Endothelial cell of umbilical vein (primary cell): ENCODE measurements at regions not wholly inside any gene's neighbourhood (a gene's known extent, or its start where the extent isn't known, plus 50 kb on each side); places are given as distances from the start of the nearest gene placed in this dataset.

ENCODE experiments used
- BruUV-seq: library from RNA; stranded (reverse); fragments of 400-500 nt; replicated peaks from 2 replicates; lab custom pipeline; 2021; lab: Mats Ljungman, UMichigan
- CTCF ChIA-PET: fragments of 300-600, 350-600 bp; sonication (Branson Sonifier 250); formaldehyde crosslinking; loops from one replicate; lab custom pipeline; 2021; ENCODE audit warnings: antibody characterized with exemption, inconsistent platforms; lab: Charles Lee
- POLR2A ChIA-PET: fragments of 300-600, 350-600 bp; sonication (Branson Sonifier 250); formaldehyde crosslinking; loops from one replicate; lab custom pipeline; 2021; ENCODE audit warnings: antibody characterized with exemption, inconsistent platforms; lab: Charles Lee
- DNase-seq: peaks from one replicate; pipeline ENCODE4 v3.0.0-alpha.2; 2011; ENCODE audit warnings: low read depth, low spot score
- FAIRE-seq: peaks from 2 replicates; lab custom pipeline; 2011; peaks lifted over from hg19 to GRCh38; lab: Jason Lieb, UNC
- H2AFZ ChIP-seq: 2 replicates; pipeline ENCODE4 v1.6.0; 2012; ENCODE audit warnings: low read depth, low read length, control low read depth, inconsistent platforms
- H3K27ac ChIP-seq: 2 replicates; pipeline ENCODE4 v1.5.1; 2011; ENCODE audit warnings: low read depth, mild to moderate bottlenecking, control low read depth, low read length, moderate library complexity; ENCODE audit not compliant: insufficient read depth
- H3K27me3 ChIP-seq, 2 experiments: 2 replicates each; pipeline versions ENCODE4 v1.6.0 to v1.6.1; 2011; ENCODE audit warnings: low read length in 2 of 2, mixed read lengths in 1 of 2; ENCODE audit not compliant: control insufficient read depth in 2 of 2, insufficient read depth in 2 of 2
- H3K36me3 ChIP-seq, 2 experiments: 2 replicates in 1 of 2; 3 replicates in 1 of 2; pipeline ENCODE4 v1.5.1; 2011; ENCODE audit warnings: low read length in 2 of 2, mild to moderate bottlenecking in 1 of 2, moderate library complexity in 1 of 2; ENCODE audit not compliant: control insufficient read depth in 2 of 2, insufficient read depth in 2 of 2; ENCODE audit errors: extremely low read depth in 1 of 2
- H3K4me1 ChIP-seq: 3 replicates; pipeline ENCODE4 v1.5.1; 2011; ENCODE audit warnings: mild to moderate bottlenecking, low read length; ENCODE audit not compliant: control insufficient read depth, insufficient read depth; ENCODE audit errors: extremely low read depth
- H3K4me2 ChIP-seq: 2 replicates; pipeline ENCODE4 v1.6.1; 2011; ENCODE audit warnings: low read length, control low read depth, mixed read lengths; ENCODE audit not compliant: insufficient read depth
- H3K4me3 ChIP-seq, 3 experiments: fragments of 200-600 bp in 1 of 3; sonication (generic), shearing (Covaris generic) in 1 of 3; replicated peaks in 1 of 3; 2 replicates each; pipeline ENCODE4 v1.5.1; 2011 to 2016; ENCODE audit warnings: control low read depth in 3 of 3, low read length in 3 of 3, mild to moderate bottlenecking in 2 of 3, inconsistent platforms in 1 of 3, low read depth in 1 of 3, moderate library complexity in 1 of 3; ENCODE audit not compliant: insufficient read depth in 1 of 3
- H3K79me2 ChIP-seq: 2 replicates; pipeline ENCODE4 v1.6.0; 2012; ENCODE audit warnings: low read length, inconsistent platforms; ENCODE audit not compliant: control insufficient read depth, insufficient read depth
- H3K9ac ChIP-seq: replicated peaks from 2 replicates; pipeline ENCODE3; 2011; ENCODE audit warnings: low read length, control low read depth; ENCODE audit not compliant: insufficient read depth; ENCODE audit errors: extremely low read depth
- H3K9me1 ChIP-seq: replicated peaks from 3 replicates; pipeline ENCODE4 v1.6.0; 2011; ENCODE audit warnings: mild to moderate bottlenecking, low read length; ENCODE audit not compliant: control insufficient read depth, insufficient read depth; ENCODE audit errors: extremely low read depth
- H3K9me3 ChIP-seq: replicated peaks from 2 replicates; pipeline ENCODE4 v1.5.1; 2012; ENCODE audit warnings: low read length, inconsistent platforms; ENCODE audit not compliant: control insufficient read depth, insufficient read depth
- H4K20me1 ChIP-seq: replicated peaks from 2 replicates; pipeline ENCODE3; 2011; ENCODE audit warnings: mild to moderate bottlenecking, low read length; ENCODE audit not compliant: control insufficient read depth, insufficient read depth; ENCODE audit errors: extremely low read depth
- EZH2 ChIP-seq: IDR thresholded peaks from 2 replicates; pipeline ENCODE4 v1.6.1; 2012; ENCODE audit warnings: borderline replicate concordance, low read depth, mild to moderate bottlenecking, moderate library complexity, low read length, inconsistent platforms; ENCODE audit not compliant: severe bottlenecking
- FOS ChIP-seq: IDR thresholded peaks from 2 replicates; pipeline ENCODE4 v1.6.1; 2011; ENCODE audit warnings: mild to moderate bottlenecking, low read length, moderate library complexity, borderline replicate concordance; ENCODE audit not compliant: insufficient read depth
- GATA2 ChIP-seq: IDR thresholded peaks from 2 replicates; pipeline ENCODE4 v1.7.0; 2011; ENCODE audit warnings: low read depth, mild to moderate bottlenecking, moderate library complexity, mixed read lengths, low read length; ENCODE audit not compliant: insufficient read length, insufficient read depth
- JUN ChIP-seq: IDR thresholded peaks from 2 replicates; pipeline ENCODE4 v1.6.1; 2011; ENCODE audit warnings: borderline replicate concordance, low read depth; ENCODE audit not compliant: insufficient read length, insufficient read depth
- MYC ChIP-seq: IDR thresholded peaks from one replicate; pipeline ENCODE4 v1.6.1; 2011; ENCODE audit warnings: mild to moderate bottlenecking, low read depth, low read length
- POLR2A ChIP-seq: IDR thresholded peaks from 2 replicates; pipeline ENCODE4 v1.6.1; 2012; ENCODE audit warnings: low read depth, mild to moderate bottlenecking, control low read depth, low read length
- POLR2AphosphoS5 ChIP-seq: IDR thresholded peaks from 2 replicates; pipeline ENCODE4 v1.6.1; 2012; ENCODE audit warnings: low read depth, mild to moderate bottlenecking, control low read depth, low read length, moderate library complexity; ENCODE audit not compliant: insufficient read depth
- dilution Hi-C: fragments of 300-500 bp; cut with MboI; formaldehyde crosslinking; loops from one replicate; pipeline ENCODE4 v1.15.0; 2019; ENCODE audit warnings: low sequenced_read_pairs; ENCODE audit not compliant: extremely low pct_ligation_motif_present
- intact Hi-C: fragments of 100-400 bp; cut with micrococcal nuclease; formaldehyde crosslinking; loops from one replicate; pipeline ENCODE4 v1.10.0; 2022
- TF ChIP-seq, protein P1 (sequence below): IDR thresholded peaks from 2 replicates; pipeline ENCODE4 v1.6.1; 2011; ENCODE audit not compliant: insufficient read depth, insufficient read length
- TF ChIP-seq, protein P2 (sequence below), 2 donors: IDR thresholded peaks; 1 replicate in 1 of 2; 2 replicates in 1 of 2; pipeline ENCODE4 v1.5.1; 2011; ENCODE audit warnings: low read length in 2 of 2, mild to moderate bottlenecking in 2 of 2, moderate library complexity in 2 of 2, control low read depth in 1 of 2, inconsistent platforms in 1 of 2, low read depth in 1 of 2; ENCODE audit not compliant: insufficient read depth in 1 of 2; ENCODE audit errors: extremely low read depth in 1 of 2

DNA sequence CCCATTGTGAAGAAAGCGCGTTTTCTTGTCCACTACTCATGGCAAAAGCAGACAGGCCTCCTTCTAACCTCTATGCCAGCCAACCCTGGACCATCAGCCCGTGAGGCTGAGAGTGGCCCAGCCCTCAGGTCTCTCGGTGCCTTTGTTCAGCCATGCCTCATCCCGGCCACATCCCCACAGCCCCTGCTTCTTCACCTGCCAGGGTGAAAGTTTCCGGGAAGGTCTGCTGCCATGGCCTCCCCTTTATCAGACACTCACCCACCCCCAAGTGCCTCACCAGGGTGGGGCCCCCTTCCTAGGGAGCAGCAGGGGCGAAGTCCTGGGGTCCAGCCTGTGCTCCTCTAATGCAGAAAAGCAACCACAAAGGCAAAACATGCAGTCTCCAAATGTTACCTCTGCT, 478.4 kb upstream of the SALL3 start:
- ChIA-PET CTCF (no interaction called here), POLR2A (no interaction called here)
- Histone ChIP-seq H3K4me3 (no peak overlapping the region), H3K9ac (no peak overlapping the region), H2AFZ (no peak overlapping the region), H3K27me3 (no peaks in the 10 kb centered on the region), H3K4me1 (no peaks in the 10 kb centered on the region), H3K79me2 (no peaks in the 10 kb centered on the region), H3K4me2 (no peak overlapping the region), H4K20me1 (no peaks in the 10 kb centered on the region), H3K9me1 (no peaks in the 10 kb centered on the region), H3K9me3 (peaks cover 12% of the 10 kb centered on the region), H3K27ac (no peak overlapping the region), H3K36me3 (no peaks in the 10 kb centered on the region)
- dilution Hi-C loops (no loop called here), intact Hi-C loops (no loop called here)
- no peak for DNase-seq
- no peak for TF ChIP-seq FOS
- TF ChIP-seq JUN, result no peak
- no peak for TF ChIP-seq POLR2A
- TF ChIP-seq, protein P1, sequence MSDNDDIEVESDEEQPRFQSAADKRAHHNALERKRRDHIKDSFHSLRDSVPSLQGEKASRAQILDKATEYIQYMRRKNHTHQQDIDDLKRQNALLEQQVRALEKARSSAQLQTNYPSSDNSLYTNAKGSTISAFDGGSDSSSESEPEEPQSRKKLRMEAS, result no peak
- TF ChIP-seq MYC, result no peak
- TF ChIP-seq, protein P2, sequence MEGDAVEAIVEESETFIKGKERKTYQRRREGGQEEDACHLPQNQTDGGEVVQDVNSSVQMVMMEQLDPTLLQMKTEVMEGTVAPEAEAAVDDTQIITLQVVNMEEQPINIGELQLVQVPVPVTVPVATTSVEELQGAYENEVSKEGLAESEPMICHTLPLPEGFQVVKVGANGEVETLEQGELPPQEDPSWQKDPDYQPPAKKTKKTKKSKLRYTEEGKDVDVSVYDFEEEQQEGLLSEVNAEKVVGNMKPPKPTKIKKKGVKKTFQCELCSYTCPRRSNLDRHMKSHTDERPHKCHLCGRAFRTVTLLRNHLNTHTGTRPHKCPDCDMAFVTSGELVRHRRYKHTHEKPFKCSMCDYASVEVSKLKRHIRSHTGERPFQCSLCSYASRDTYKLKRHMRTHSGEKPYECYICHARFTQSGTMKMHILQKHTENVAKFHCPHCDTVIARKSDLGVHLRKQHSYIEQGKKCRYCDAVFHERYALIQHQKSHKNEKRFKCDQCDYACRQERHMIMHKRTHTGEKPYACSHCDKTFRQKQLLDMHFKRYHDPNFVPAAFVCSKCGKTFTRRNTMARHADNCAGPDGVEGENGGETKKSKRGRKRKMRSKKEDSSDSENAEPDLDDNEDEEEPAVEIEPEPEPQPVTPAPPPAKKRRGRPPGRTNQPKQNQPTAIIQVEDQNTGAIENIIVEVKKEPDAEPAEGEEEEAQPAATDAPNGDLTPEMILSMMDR (IDR thresholded peaks at IDR 0.05; ENCODE audit: extremely low read depth in 1 of 2, insufficient read depth in 1 of 2, low read depth in 1 of 2, low read length in 2 of 2), result no peak
- TF ChIP-seq EZH2, result no peak
- TF ChIP-seq GATA2, result no peak
- no peak for TF ChIP-seq POLR2AphosphoS5
- no peak for FAIRE-seq
- BruUV-seq, result no TSS peak
